ENCODE measurements at regions not wholly inside any gene's neighbourhood (a gene's known extent, or its start where the extent isn't known, plus 50 kb on each side); places are given as distances from the start of the nearest gene placed in this dataset.

DNA sequence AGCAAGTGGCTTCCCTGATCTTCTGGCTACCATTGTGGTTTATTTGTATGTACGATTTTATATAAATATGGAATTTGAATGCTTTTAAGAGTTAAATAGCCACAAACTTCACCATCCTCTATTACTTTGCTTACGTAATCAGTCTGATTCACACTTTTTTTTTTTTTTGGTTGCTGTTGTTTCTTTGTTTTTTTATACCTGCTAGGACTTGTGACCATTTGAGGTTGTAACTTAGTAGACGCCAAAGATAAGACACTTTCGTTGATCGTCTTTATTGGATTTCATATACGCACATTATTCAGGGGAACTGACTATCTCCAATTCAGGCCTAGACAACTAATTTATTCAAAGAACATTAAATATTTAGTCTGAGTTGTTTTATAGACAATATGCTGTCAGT, 559.0 kb downstream of the CBLN4 start:
- TF ChIP-seq ZNF274 (IDR thresholded peaks at IDR 0.05; ENCODE audit: low read depth, low read length) (no peak), YY1 (IDR thresholded peaks at IDR 0.05; ENCODE audit: insufficient read depth, insufficient read length) (no peak)
